WI38 (cell line): ENCODE measurements at regions not wholly inside any gene's neighbourhood (a gene's known extent, or its start where the extent isn't known, plus 50 kb on each side); places are given as distances from the start of the nearest gene placed in this dataset.

ENCODE experiments used
- H3K4me3 ChIP-seq: 2 replicates; pipeline ENCODE4 v1.5.1; 2011; ENCODE audit warnings: low read depth, mild to moderate bottlenecking, control low read depth, low read length
- TF ChIP-seq, protein P1 (sequence below): IDR thresholded peaks from 2 replicates; pipeline ENCODE4 v1.5.1; 2012; ENCODE audit warnings: low read depth, mild to moderate bottlenecking, control low read depth, low read length

DNA sequence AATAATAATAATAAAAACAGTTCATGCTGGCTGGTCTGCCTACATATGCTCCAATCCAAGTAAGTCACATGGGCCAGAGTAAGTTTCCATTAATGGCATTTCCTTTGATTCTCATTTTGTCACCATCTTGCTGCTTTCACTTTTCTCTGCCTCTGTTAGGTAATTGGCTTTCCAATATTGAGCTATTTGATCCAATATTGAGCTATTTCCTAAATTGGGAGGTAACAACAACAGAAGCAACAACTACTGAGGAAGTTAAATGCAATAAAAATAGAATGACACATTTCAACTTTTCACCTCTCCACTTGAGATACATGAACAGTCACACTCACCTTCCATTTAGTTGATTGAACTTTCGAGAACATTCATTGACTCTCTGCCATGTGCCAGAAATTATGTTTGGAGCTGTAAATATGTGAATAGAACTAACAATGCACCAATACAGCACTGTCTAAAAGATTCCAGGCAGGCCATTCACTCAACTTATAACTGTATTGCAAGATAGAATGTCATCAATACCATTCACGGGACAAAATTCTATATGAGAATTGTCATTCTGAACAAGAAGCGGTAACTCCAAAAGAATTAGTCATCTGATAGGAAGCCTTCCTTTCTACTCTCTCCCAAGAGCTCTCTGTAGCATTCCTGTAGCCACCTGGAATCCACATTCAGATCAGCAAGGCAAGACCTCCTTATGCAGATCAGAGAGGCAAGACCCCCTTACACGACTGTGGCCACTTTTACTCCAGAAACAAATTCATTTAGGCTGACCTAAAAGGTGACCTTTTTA, 136.4 kb downstream of the PHLDA1 start:
- TF ChIP-seq, protein P1, sequence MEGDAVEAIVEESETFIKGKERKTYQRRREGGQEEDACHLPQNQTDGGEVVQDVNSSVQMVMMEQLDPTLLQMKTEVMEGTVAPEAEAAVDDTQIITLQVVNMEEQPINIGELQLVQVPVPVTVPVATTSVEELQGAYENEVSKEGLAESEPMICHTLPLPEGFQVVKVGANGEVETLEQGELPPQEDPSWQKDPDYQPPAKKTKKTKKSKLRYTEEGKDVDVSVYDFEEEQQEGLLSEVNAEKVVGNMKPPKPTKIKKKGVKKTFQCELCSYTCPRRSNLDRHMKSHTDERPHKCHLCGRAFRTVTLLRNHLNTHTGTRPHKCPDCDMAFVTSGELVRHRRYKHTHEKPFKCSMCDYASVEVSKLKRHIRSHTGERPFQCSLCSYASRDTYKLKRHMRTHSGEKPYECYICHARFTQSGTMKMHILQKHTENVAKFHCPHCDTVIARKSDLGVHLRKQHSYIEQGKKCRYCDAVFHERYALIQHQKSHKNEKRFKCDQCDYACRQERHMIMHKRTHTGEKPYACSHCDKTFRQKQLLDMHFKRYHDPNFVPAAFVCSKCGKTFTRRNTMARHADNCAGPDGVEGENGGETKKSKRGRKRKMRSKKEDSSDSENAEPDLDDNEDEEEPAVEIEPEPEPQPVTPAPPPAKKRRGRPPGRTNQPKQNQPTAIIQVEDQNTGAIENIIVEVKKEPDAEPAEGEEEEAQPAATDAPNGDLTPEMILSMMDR = no peak
- no peak overlapping the region for H3K4me3 ChIP-seq

DNA sequence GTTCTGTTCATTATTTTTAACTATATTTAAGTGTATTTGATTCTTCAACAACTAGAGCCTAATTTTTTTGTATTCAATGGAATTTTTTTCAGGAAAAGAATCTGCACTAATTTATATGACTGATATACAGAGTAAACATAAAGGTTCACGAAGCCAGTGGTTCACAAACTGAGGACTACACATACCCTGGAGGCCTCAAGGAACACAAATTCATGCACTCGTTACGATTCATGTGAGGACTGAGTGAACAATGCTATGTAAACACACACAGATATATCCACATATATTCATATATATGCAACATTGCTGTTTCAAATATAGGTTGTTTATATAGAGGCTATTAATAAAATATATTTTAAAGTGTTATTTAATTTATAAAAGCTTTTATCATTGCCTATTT, 137.8 kb downstream of the PHLDA1 start:
- TF ChIP-seq, protein P1 = no peak
- no peak overlapping the region for H3K4me3 ChIP-seq

DNA sequence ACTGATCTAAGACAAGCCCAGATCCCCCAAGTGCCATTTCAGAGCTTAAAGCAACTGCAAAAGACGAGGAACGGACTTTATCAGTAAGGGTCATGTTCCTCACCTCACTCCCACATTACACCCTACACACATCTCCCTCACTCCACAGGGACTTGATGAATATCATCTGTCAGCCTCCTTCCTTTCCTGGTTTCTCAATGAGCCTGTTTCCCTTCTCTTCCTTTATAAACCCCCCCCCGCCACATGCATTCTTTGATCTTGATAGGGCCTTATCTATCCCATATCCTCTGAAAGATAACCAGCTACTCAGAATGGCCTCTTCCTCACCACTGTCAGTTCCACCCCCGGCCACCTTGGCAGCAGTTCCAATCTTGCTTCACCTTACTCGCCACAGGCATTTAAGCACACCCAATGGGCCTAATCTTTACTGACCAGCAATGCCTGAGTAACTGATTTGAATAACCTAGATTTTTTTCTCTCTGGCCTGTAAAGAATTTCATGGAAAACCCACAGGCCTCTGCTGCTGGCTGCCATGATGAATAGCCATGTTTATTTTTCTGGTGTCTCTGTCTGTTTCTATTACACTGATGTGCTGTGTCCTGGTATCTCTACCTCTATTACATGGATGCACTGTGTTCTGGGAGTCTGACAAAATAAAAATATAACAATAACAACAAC, 138.7 kb downstream of the PHLDA1 start:
- no peak overlapping the region for H3K4me3 ChIP-seq
- TF ChIP-seq, protein P1 = no peak

DNA sequence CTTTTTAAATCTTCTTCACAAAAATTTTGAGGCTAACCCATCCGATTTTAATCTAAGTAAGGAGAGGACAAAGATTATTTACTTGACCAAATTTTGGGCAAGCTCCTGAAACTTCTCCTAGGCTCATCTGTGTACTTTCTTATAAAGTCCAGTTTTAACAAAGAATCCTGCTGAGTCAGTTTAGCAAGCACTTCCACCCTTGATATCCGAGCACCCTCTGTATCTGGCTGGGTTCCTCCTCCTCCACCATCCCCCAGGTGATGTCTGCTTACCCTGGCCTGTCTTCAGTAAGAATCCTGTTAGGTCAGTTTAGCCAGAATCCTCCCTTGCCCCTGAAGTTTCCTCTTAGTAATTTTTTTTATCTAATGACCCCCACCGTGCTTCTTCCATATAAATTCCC, 140.5 kb downstream of the PHLDA1 start:
- H3K4me3 ChIP-seq = no peak overlapping the region
- TF ChIP-seq, protein P1 = no peak

DNA sequence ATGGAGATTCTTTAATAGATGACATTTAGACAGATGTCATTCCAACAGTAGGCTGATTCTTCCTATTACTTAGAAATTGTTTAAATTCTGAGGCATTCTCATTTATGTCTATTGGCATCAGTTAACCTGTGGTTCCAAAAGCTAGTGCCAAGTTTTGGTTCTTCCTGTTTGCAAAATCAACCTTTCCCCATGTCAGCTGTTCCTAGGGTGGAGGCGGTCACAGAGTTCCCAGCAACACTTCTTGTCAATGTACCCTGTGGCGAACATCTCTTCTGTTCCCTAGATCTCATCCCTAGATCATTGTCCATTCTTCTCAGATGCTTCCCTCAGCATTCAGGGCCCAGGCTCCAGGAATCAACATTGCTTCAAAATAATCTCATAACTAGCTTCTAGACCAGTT, 140.9 kb downstream of the PHLDA1 start:
- H3K4me3 ChIP-seq = no peak overlapping the region
- TF ChIP-seq, protein P1 = no peak

DNA sequence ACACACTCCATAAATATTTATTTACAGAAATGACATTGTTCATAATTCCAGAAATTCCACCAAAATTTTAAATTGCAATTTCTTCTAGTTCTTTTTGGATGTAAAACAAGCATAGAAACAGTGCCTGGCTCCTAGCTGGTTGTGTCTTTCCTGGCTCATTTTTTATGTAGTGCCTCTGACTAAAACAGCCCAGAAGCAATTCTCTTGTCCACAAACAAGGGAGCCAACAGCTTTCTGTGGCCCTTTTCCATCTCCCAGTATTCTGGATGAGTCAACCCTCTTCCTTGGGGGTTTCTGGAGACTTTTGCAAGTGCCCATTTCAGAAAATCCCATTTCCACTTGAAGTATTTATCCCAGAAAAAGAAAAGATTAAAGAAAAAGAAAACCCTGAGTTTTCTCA, 141.4 kb downstream of the PHLDA1 start:
- H3K4me3 ChIP-seq = no peak overlapping the region
- TF ChIP-seq, protein P1 = no peak
